Mammary epithelial cell (primary cell): ENCODE measurements at regions not wholly inside any gene's neighbourhood (a gene's known extent, or its start where the extent isn't known, plus 50 kb on each side); places are given as distances from the start of the nearest gene placed in this dataset.
"Not testable (repeated sequence)": the region's sequence is repeated elsewhere in the genome, so short reads cannot be mapped to it uniquely, and the experiment has no call there.

ENCODE experiments used
- EZH2 ChIP-seq: IDR thresholded peaks from 2 replicates; pipeline ENCODE4 v1.6.1; 2012; ENCODE audit warnings: low read length, inconsistent platforms, borderline replicate concordance
- TF ChIP-seq, protein P1 (sequence below), 2 donors: IDR thresholded peaks in 1 of 2; conservative IDR thresholded peaks in 1 of 2; 2 replicates each; pipeline ENCODE4 v1.5.1; 2011 to 2012; ENCODE audit warnings: inconsistent platforms in 2 of 2, low read length in 2 of 2, mild to moderate bottlenecking in 2 of 2, control low read depth in 1 of 2, low read depth in 1 of 2; ENCODE audit not compliant: insufficient read depth in 1 of 2; ENCODE audit errors: extremely low read depth in 1 of 2

- not testable (repeated sequence) for TF ChIP-seq EZH2
- TF ChIP-seq, protein P1, sequence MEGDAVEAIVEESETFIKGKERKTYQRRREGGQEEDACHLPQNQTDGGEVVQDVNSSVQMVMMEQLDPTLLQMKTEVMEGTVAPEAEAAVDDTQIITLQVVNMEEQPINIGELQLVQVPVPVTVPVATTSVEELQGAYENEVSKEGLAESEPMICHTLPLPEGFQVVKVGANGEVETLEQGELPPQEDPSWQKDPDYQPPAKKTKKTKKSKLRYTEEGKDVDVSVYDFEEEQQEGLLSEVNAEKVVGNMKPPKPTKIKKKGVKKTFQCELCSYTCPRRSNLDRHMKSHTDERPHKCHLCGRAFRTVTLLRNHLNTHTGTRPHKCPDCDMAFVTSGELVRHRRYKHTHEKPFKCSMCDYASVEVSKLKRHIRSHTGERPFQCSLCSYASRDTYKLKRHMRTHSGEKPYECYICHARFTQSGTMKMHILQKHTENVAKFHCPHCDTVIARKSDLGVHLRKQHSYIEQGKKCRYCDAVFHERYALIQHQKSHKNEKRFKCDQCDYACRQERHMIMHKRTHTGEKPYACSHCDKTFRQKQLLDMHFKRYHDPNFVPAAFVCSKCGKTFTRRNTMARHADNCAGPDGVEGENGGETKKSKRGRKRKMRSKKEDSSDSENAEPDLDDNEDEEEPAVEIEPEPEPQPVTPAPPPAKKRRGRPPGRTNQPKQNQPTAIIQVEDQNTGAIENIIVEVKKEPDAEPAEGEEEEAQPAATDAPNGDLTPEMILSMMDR (conservative IDR thresholded peaks at IDR 0.05 in 1 of 2, IDR thresholded peaks at IDR 0.05 in 1 of 2; ENCODE audit: extremely low read depth in 1 of 2, insufficient read depth in 1 of 2, low read depth in 1 of 2, low read length in 2 of 2): not testable (repeated sequence)
Observed at GRCh38 chr7:24449416-24449815, 123.8 kb upstream of the PALS2 start.
